Neuron (in vitro differentiated cells): ENCODE measurements at regions not wholly inside any gene's neighbourhood (a gene's known extent, or its start where the extent isn't known, plus 50 kb on each side); places are given as distances from the start of the nearest gene placed in this dataset.
A peak's percentile ranks its signal among the peaks of the same experiment; 100 is the strongest.

Experiments
- H2AFZ ChIP-seq: one replicate; pipeline ENCODE4 v1.6.1; 2013; ENCODE audit warnings: low read depth, mild to moderate bottlenecking, inconsistent platforms, low read length, moderate library complexity
- H3K27me3 ChIP-seq: one replicate; pipeline ENCODE4 v1.6.1; 2013; ENCODE audit warnings: low read length; ENCODE audit not compliant: insufficient read depth
- H3K36me3 ChIP-seq: one replicate; pipeline ENCODE4 v1.6.1; 2013; ENCODE audit warnings: low read length; ENCODE audit not compliant: insufficient read depth
- H3K4me1 ChIP-seq: one replicate; pipeline ENCODE4 v1.6.1; 2013; ENCODE audit warnings: low read length; ENCODE audit not compliant: insufficient read depth
- H3K4me3 ChIP-seq: 2 replicates; pipeline ENCODE4 v1.5.1; 2013; ENCODE audit warnings: mild to moderate bottlenecking, low read length, moderate library complexity
- H3K9me3 ChIP-seq: one replicate; pipeline ENCODE4 v1.6.1; 2013; ENCODE audit warnings: low read length

- no peaks in the 10 kb centered on the region for H3K36me3 ChIP-seq
- no peaks in the 10 kb centered on the region for H3K9me3 ChIP-seq
- peak overlapping the region; percentile 76 for H2AFZ ChIP-seq
- H3K27me3 ChIP-seq: no peaks in the 10 kb centered on the region
- peaks cover 15% of the 10 kb centered on the region for H3K4me1 ChIP-seq
- H3K4me3 ChIP-seq: no peak overlapping the region
These were observed 142.6 kb upstream of the LGALSL start for GRCh38 chr2:64311191-64311910.

DNA sequence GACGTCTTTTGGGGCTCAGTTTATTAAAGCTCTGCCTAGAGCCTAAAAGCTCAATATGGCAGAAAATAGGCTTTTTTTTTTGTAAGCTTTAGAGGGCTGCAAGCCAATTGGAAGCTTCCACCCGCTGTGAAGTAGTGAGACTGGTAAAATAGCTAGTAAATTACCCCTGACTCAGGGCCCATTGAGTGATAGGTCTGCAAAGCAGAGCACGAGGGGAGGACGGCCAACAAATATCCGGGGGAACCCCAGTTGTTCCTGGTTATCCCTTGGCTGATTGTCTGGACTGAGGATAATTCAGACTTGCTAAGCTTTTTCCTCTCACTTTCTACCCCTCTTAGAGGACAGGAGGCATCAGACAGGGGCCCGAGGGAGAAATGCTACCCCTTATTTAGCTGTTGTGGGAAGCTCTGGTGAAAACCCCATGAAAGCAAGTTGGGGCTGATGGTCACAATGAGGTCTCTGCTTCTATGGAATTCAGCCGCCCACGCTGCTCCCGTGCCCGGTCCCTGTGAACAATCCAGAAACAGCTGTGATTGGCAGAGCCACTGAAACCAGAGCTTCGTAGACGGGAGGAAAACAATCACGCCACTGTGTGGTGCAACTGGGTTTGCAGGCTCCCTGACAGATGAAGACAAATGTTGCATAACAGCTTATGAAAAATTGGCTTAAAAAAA, 141.9 kb upstream of the LGALSL start:
- H3K4me1 ChIP-seq: peaks cover 17% of the 10 kb centered on the region
- H3K9me3 ChIP-seq: no peaks in the 10 kb centered on the region
- no peaks in the 10 kb centered on the region for H3K27me3 ChIP-seq
- peak overlapping the region; percentile 76 for H2AFZ ChIP-seq
- H3K36me3 ChIP-seq: no peaks in the 10 kb centered on the region
- H3K4me3 ChIP-seq: peak overlapping the region; percentile 15

- Histone ChIP-seq H3K36me3 (no peaks in the 10 kb centered on the region), H3K4me3 (no peak overlapping the region), H2AFZ (no peak overlapping the region), H3K27me3 (no peaks in the 10 kb centered on the region), H3K4me1 (peaks cover 17% of the 10 kb centered on the region), H3K9me3 (no peaks in the 10 kb centered on the region)
These were observed 141.2 kb upstream of the LGALSL start for GRCh38 chr2:64312622-64313397.

DNA sequence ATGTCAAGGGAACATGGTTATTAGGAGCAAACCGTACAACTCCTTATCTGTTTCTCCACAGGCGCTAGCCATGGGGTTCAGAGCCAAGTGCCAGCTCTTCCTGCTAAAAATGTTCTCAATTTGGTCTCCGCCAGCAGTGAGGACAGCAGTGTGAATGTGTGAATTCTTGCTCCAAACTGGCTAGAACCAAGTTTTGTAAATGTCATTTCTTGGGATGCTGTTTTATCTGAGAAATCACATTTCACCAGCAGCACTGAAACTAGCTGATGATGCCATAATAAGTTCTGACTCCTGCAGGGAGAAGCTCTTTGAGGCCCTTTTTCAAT, 140.6 kb upstream of the LGALSL start:
- H2AFZ ChIP-seq: no peak overlapping the region
- no peaks in the 10 kb centered on the region for H3K9me3 ChIP-seq
- H3K27me3 ChIP-seq: no peaks in the 10 kb centered on the region
- no peaks in the 10 kb centered on the region for H3K36me3 ChIP-seq
- H3K4me1 ChIP-seq: peaks cover 17% of the 10 kb centered on the region
- H3K4me3 ChIP-seq: no peak overlapping the region

DNA sequence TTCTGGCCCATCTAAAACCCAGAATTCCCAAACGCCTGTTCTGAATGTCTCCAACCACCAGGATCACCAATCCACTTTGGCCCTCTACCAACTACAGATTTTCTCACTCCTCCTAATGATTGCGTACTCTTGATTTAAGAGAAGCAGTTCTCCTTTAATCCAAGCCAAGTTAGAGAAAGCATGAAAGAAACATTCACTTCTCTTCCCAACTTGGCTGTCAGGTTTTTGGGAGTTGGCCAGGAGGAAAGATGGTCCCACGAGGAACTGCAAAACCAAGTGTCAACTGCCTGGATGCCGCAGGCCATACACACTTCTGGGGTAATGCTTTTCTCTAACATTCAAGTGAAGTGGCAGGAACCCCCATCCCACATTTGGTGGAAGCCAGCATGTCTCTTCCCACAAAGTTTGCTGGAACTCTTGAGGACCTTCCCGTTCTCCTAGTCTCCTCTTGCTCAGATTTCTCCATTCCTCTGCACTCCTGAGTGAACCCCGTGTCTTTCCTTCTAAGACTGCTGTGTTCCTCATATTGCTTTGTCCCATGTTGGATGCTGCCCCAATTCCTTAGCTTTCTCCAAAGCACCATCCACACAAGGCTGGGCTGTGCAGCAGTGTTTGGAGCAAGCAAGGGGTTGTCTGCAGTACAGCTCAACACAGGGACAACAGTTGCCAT, 138.5 kb upstream of the LGALSL start:
- Histone ChIP-seq H3K9me3 (no peaks in the 10 kb centered on the region), H2AFZ (no peak overlapping the region), H3K4me1 (peaks cover 17% of the 10 kb centered on the region), H3K4me3 (no peak overlapping the region), H3K36me3 (no peaks in the 10 kb centered on the region), H3K27me3 (no peaks in the 10 kb centered on the region)

GRCh38 chr2:64317707-64318475, 136.1 kb upstream of the LGALSL start:
- H3K4me1 ChIP-seq: peaks cover 3% of the 10 kb centered on the region
- no peaks in the 10 kb centered on the region for H3K36me3 ChIP-seq
- H3K9me3 ChIP-seq: no peaks in the 10 kb centered on the region
- H2AFZ ChIP-seq: no peak overlapping the region
- H3K27me3 ChIP-seq: no peaks in the 10 kb centered on the region
- H3K4me3 ChIP-seq: no peak overlapping the region

DNA sequence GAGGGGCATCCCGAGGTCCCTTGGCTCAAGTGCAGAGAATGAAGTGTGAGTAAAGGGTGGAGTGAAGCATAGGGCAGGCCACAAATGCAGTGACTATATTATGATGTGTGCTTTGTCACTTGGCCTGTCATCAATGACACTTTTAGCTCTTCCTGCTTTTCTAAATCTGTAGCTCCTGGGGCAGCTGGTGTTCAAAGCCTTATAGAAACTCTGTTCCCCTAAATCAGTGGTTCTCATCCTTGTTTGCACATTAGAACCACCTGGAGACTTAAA, 135.6 kb upstream of the LGALSL start:
- H3K4me1 ChIP-seq: peaks cover 3% of the 10 kb centered on the region
- H3K36me3 ChIP-seq: no peaks in the 10 kb centered on the region
- no peak overlapping the region for H3K4me3 ChIP-seq
- H3K27me3 ChIP-seq: no peaks in the 10 kb centered on the region
- H3K9me3 ChIP-seq: no peaks in the 10 kb centered on the region
- no peak overlapping the region for H2AFZ ChIP-seq

GRCh38 chr2:64319896-64320295, 134.1 kb upstream of the LGALSL start:
- Histone ChIP-seq H3K9me3 (no peaks in the 10 kb centered on the region), H3K27me3 (no peaks in the 10 kb centered on the region), H3K4me3 (no peak overlapping the region), H3K4me1 (peaks cover 3% of the 10 kb centered on the region), H2AFZ (no peak overlapping the region), H3K36me3 (no peaks in the 10 kb centered on the region)

- H3K4me3 ChIP-seq: no peak overlapping the region
- no peaks in the 10 kb centered on the region for H3K36me3 ChIP-seq
- peaks cover 3% of the 10 kb centered on the region for H3K4me1 ChIP-seq
- H3K27me3 ChIP-seq: no peaks in the 10 kb centered on the region
- no peaks in the 10 kb centered on the region for H3K9me3 ChIP-seq
- no peak overlapping the region for H2AFZ ChIP-seq
These were observed 131.5 kb upstream of the LGALSL start for GRCh38 chr2:64322433-64322832.

- Histone ChIP-seq H3K27me3 (no peaks in the 10 kb centered on the region), H2AFZ (no peak overlapping the region), H3K36me3 (no peaks in the 10 kb centered on the region), H3K9me3 (no peaks in the 10 kb centered on the region), H3K4me1 (peaks cover 10% of the 10 kb centered on the region), H3K4me3 (no peak overlapping the region)
These were observed 130.8 kb upstream of the LGALSL start for GRCh38 chr2:64323197-64323596.

- peaks cover 12% of the 10 kb centered on the region for H3K4me1 ChIP-seq
- H3K9me3 ChIP-seq: no peaks in the 10 kb centered on the region
- H2AFZ ChIP-seq: no peak overlapping the region
- no peaks in the 10 kb centered on the region for H3K36me3 ChIP-seq
- no peak overlapping the region for H3K4me3 ChIP-seq
- no peaks in the 10 kb centered on the region for H3K27me3 ChIP-seq
These were observed 129.1 kb upstream of the LGALSL start for GRCh38 chr2:64324746-64325410.

DNA sequence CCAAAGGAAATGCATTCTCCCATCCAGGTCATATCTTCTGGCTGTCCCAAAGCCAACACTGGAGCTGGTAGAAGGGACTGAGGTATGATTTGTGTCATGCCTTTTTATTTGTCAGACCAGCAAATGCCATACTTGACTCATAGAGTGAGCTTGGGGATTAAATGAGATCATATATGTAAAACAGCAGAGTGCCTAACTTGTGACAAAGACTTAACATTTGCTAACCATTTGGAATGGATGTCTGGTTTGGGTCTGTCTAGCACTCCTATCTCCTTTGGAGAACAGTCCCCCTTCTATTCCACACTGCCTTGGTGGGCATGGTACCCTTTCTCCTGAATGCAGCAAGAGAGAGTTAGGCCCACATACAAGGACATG, 128.5 kb upstream of the LGALSL start:
- Histone ChIP-seq H3K36me3 (no peaks in the 10 kb centered on the region), H2AFZ (no peak overlapping the region), H3K4me1 (peaks cover 12% of the 10 kb centered on the region)

More for the DNA sequence above, 128.5 kb upstream of the LGALSL start:
- Histone ChIP-seq H3K27me3 (no peaks in the 10 kb centered on the region), H3K9me3 (no peaks in the 10 kb centered on the region), H3K4me3 (no peak overlapping the region)
